Liver (tissue), 8 donors: ENCODE measurements at regions not wholly inside any gene's neighbourhood (a gene's known extent, or its start where the extent isn't known, plus 50 kb on each side); places are given as distances from the start of the nearest gene placed in this dataset.

Source experiments
- DNase-seq: peaks from one replicate; pipeline ENCODE4 v3.0.0-alpha.2; 2017; ENCODE audit warnings: low spot score
- H3K27ac ChIP-seq, 2 donors: one replicate each; pipeline ENCODE4 v1.7.0; 2013; ENCODE audit warnings: inconsistent platforms in 2 of 2, low read length in 2 of 2, control low read depth in 1 of 2, low read depth in 1 of 2, mild to moderate bottlenecking in 1 of 2
- H3K27me3 ChIP-seq, 4 donors: one replicate each; pipeline versions ENCODE4 v1.6.1 to v1.7.0; 2013; ENCODE audit warnings: low read length in 3 of 4, inconsistent platforms in 1 of 4, mild to moderate bottlenecking in 1 of 4, moderate library complexity in 1 of 4; ENCODE audit not compliant: control insufficient read depth in 4 of 4, insufficient read depth in 4 of 4
- H3K36me3 ChIP-seq, 4 donors: one replicate each; pipeline versions ENCODE4 v1.6.1 to v1.7.0; 2013; ENCODE audit warnings: low read length in 3 of 4, mild to moderate bottlenecking in 3 of 4, low read depth in 1 of 4, moderate library complexity in 1 of 4; ENCODE audit not compliant: control insufficient read depth in 4 of 4, insufficient read depth in 3 of 4
- H3K4me1 ChIP-seq, 4 donors: one replicate each; pipeline versions ENCODE4 v1.6.1 to v1.7.0; 2013; ENCODE audit warnings: low read length in 3 of 4, mild to moderate bottlenecking in 3 of 4, moderate library complexity in 1 of 4; ENCODE audit not compliant: control insufficient read depth in 4 of 4, insufficient read depth in 4 of 4
- H3K4me3 ChIP-seq, 3 donors: one replicate each; pipeline versions ENCODE4 v1.6.1 to v1.7.0; 2013; ENCODE audit warnings: low read length in 3 of 3, control low read depth in 1 of 3, low read depth in 1 of 3, mild to moderate bottlenecking in 1 of 3
- H3K9ac ChIP-seq, 2 donors: one replicate each; pipeline ENCODE4 v1.7.0; 2013; ENCODE audit warnings: low read length in 2 of 2, mild to moderate bottlenecking in 2 of 2, moderate library complexity in 2 of 2, control low read depth in 1 of 2, low read depth in 1 of 2
- H3K9me3 ChIP-seq, 4 donors: one replicate each; pipeline versions ENCODE4 v1.6.1 to v1.7.0; 2013; ENCODE audit warnings: low read length in 3 of 4; ENCODE audit not compliant: control insufficient read depth in 4 of 4
- EGR1 ChIP-seq, 2 donors: IDR thresholded peaks; 2 replicates each; pipeline ENCODE4 v1.6.1; 2016 to 2018; ENCODE audit warnings: antibody characterized with exemption in 2 of 2, low read depth in 2 of 2
- FOXA2 ChIP-seq: IDR thresholded peaks from 2 replicates; pipeline ENCODE4 v1.6.1; 2016; ENCODE audit warnings: antibody characterized with exemption
- GABPA ChIP-seq, 2 donors: IDR thresholded peaks in 1 of 2; conservative IDR thresholded peaks in 1 of 2; 2 replicates each; pipeline ENCODE4 v1.6.1; 2016; ENCODE audit warnings: antibody characterized with exemption in 2 of 2, mild to moderate bottlenecking in 1 of 2, moderate library complexity in 1 of 2
- HNF4G ChIP-seq: IDR thresholded peaks from 2 replicates; pipeline ENCODE4 v1.6.1; 2016; ENCODE audit warnings: antibody characterized with exemption
- JUND ChIP-seq, 2 donors: IDR thresholded peaks; 2 replicates each; pipeline ENCODE4 v1.6.1; 2016; ENCODE audit warnings: antibody characterized with exemption in 2 of 2
- NR2F2 ChIP-seq: IDR thresholded peaks from 2 replicates; pipeline ENCODE4 v1.6.1; 2016; ENCODE audit warnings: antibody characterized with exemption
- RAD21 ChIP-seq, 2 donors: IDR thresholded peaks; 2 replicates each; pipeline ENCODE4 v1.6.1; 2016; ENCODE audit warnings: antibody characterized with exemption in 2 of 2, mild to moderate bottlenecking in 2 of 2
- RXRA ChIP-seq, 2 donors: IDR thresholded peaks; 2 replicates each; pipeline ENCODE4 v1.6.1; 2017 to 2018; ENCODE audit warnings: antibody characterized with exemption in 2 of 2, mild to moderate bottlenecking in 1 of 2
- SP1 ChIP-seq: IDR thresholded peaks from 2 replicates; pipeline ENCODE4 v1.6.1; 2018; ENCODE audit warnings: antibody characterized with exemption, mild to moderate bottlenecking
- TAF1 ChIP-seq: conservative IDR thresholded peaks from 2 replicates; pipeline ENCODE4 v1.6.1; 2016; ENCODE audit warnings: antibody characterized with exemption, mild to moderate bottlenecking
- YY1 ChIP-seq: IDR thresholded peaks from 2 replicates; pipeline ENCODE4 v1.6.1; 2016; ENCODE audit warnings: antibody characterized with exemption, mild to moderate bottlenecking
- WGBS: extraction: QIAGEN DNeasy Blood & Tissue Kit; methylation state at CpG from one replicate; pipeline ENCODE4 v1.1.7; 2013; 5-methylcytosine and 5-hydroxymethylcytosine counted together
- TF ChIP-seq, protein P1 (sequence below): IDR thresholded peaks from 2 replicates; pipeline ENCODE4 v1.6.1; 2016; ENCODE audit warnings: antibody characterized with exemption
- TF ChIP-seq, protein P2 (sequence below): fragments of 150-350 bp; IDR thresholded peaks from 2 replicates; pipeline ENCODE4 v1.5.1; 2017; ENCODE audit warnings: improper control_type of control experiment, low read depth, low read length; ENCODE audit not compliant: missing input control
- TF ChIP-seq, protein P3 (sequence below): IDR thresholded peaks from 2 replicates; pipeline ENCODE4 v1.6.1; 2016; ENCODE audit warnings: antibody characterized with exemption
- TF ChIP-seq, protein P4 (sequence below): IDR thresholded peaks from 2 replicates; pipeline ENCODE4 v1.6.1; 2016; ENCODE audit warnings: antibody characterized with exemption, mild to moderate bottlenecking
- TF ChIP-seq, protein P5 (sequence below): IDR thresholded peaks from 2 replicates; pipeline ENCODE4 v1.6.1; 2016; ENCODE audit warnings: antibody characterized with exemption
- donor health status: healthy.
- donor health status: healthy.
- donor health status: healthy.
- donor health status: healthy.
- donor health status: healthy.

DNA sequence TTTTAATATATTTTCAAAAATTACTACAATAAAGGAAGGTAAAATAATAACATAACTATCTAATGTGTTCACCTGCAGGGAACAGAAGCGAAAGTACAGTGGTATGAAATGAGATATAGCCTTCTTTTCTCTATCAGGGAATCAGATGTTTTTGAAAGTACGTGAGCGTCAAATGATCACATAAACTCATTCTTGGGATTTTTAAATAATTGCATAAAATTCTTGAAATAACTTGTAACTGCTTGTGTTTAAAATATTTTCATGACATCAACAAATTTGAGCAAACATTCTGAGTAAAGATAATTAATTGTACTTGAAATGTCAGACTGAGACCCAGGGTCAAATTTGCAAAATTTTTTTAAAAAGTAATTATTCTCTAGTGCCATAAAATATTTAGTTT, 193.5 kb upstream of the NEIL3 start:
- WGBS: 85% methylated on average over 3 of the region's 3 CpGs
- no peak for TF ChIP-seq EGR1 (IDR thresholded peaks at IDR 0.05; ENCODE audit: low read depth in 2 of 2)

DNA sequence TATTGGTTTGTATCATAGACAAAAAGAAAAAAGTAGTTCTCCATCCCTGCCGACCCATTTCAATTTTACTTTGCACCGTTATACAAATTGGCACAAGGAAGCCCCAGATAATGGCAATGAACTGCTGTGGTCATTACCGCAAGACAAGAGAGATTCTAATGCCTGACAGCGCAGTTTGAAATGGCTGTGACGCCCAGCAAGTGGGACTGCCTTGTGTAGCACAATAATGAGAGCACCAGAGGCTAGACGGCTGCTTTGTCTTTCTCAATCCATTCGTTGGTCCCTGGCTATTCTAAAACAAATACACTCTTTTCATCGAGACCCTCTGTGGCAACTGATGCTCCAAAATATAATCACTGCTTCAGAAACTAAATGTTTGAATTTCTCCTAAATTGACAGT, 192.4 kb upstream of the NEIL3 start:
- WGBS: 50% methylated on average over 8 of the region's 8 CpGs

More for the DNA sequence above, 193.5 kb upstream of the NEIL3 start:
- H3K27me3 ChIP-seq: no peaks in the 10 kb centered on the region
- DNase-seq: no peak
- no peaks in the 10 kb centered on the region for H3K4me1 ChIP-seq
- H3K36me3 ChIP-seq: no peaks in the 10 kb centered on the region
- no peak overlapping the region for H3K27ac ChIP-seq
- no peak overlapping the region for H3K4me3 ChIP-seq
- H3K9me3 ChIP-seq: no peaks in the 10 kb centered on the region
- H3K9ac ChIP-seq: no peak overlapping the region

DNA sequence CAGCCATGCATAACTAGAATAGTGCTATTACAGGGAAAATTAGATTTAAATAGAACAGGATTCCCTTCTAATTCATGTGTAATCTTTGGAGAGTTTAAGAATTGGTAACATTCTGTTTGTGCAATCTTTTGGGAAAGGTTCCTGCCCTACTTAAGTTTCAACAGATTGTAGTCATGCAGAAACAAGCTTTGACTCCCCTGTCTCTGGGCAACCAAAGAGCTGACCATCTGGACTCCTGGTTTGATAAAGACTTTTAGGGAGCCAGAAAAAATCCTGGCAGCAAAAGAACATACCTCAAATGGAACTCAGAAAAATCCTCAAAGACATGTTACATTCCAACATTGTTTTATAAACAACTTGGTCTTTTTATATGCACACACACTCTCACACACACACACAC, 191.1 kb upstream of the NEIL3 start:
- no peak for DNase-seq

More for the DNA sequence above, 192.4 kb upstream of the NEIL3 start:
- no peaks in the 10 kb centered on the region for H3K9me3 ChIP-seq
- no peak overlapping the region for H3K27ac ChIP-seq
- no peak overlapping the region for H3K4me3 ChIP-seq
- H3K27me3 ChIP-seq: no peaks in the 10 kb centered on the region
- DNase-seq: no peak
- no peak overlapping the region for H3K9ac ChIP-seq
- H3K36me3 ChIP-seq: no peaks in the 10 kb centered on the region
- TF ChIP-seq, protein P1, sequence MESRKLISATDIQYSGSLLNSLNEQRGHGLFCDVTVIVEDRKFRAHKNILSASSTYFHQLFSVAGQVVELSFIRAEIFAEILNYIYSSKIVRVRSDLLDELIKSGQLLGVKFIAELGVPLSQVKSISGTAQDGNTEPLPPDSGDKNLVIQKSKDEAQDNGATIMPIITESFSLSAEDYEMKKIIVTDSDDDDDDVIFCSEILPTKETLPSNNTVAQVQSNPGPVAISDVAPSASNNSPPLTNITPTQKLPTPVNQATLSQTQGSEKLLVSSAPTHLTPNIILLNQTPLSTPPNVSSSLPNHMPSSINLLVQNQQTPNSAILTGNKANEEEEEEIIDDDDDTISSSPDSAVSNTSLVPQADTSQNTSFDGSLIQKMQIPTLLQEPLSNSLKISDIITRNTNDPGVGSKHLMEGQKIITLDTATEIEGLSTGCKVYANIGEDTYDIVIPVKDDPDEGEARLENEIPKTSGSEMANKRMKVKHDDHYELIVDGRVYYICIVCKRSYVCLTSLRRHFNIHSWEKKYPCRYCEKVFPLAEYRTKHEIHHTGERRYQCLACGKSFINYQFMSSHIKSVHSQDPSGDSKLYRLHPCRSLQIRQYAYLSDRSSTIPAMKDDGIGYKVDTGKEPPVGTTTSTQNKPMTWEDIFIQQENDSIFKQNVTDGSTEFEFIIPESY: no peak
- TF ChIP-seq YY1: no peak
- TF ChIP-seq NR2F2: no peak
- TF ChIP-seq JUND (IDR thresholded peaks at IDR 0.05): no peak
- TF ChIP-seq RAD21 (IDR thresholded peaks at IDR 0.05): no peak
- TF ChIP-seq SP1: no peak
- TF ChIP-seq RXRA (IDR thresholded peaks at IDR 0.05): no peak
- TF ChIP-seq TAF1: no peak
- no peak for TF ChIP-seq FOXA2
- no peaks in the 10 kb centered on the region for H3K4me1 ChIP-seq

More for the DNA sequence above, 191.1 kb upstream of the NEIL3 start:
- Histone ChIP-seq H3K27ac (no peak overlapping the region), H3K9me3 (no peaks in the 10 kb centered on the region), H3K4me3 (no peak overlapping the region), H3K36me3 (no peaks in the 10 kb centered on the region), H3K27me3 (no peaks in the 10 kb centered on the region), H3K4me1 (no peaks in the 10 kb centered on the region), H3K9ac (no peak overlapping the region)
- TF ChIP-seq GABPA (IDR thresholded peaks at IDR 0.05 in 1 of 2, conservative IDR thresholded peaks at IDR 0.05 in 1 of 2): no peak
- no peak for TF ChIP-seq NR2F2
- no peak for TF ChIP-seq EGR1 (IDR thresholded peaks at IDR 0.05; ENCODE audit: low read depth in 2 of 2)
- no peak for TF ChIP-seq FOXA2
- TF ChIP-seq, protein P2, sequence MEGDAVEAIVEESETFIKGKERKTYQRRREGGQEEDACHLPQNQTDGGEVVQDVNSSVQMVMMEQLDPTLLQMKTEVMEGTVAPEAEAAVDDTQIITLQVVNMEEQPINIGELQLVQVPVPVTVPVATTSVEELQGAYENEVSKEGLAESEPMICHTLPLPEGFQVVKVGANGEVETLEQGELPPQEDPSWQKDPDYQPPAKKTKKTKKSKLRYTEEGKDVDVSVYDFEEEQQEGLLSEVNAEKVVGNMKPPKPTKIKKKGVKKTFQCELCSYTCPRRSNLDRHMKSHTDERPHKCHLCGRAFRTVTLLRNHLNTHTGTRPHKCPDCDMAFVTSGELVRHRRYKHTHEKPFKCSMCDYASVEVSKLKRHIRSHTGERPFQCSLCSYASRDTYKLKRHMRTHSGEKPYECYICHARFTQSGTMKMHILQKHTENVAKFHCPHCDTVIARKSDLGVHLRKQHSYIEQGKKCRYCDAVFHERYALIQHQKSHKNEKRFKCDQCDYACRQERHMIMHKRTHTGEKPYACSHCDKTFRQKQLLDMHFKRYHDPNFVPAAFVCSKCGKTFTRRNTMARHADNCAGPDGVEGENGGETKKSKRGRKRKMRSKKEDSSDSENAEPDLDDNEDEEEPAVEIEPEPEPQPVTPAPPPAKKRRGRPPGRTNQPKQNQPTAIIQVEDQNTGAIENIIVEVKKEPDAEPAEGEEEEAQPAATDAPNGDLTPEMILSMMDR: no peak
- no peak for TF ChIP-seq JUND (IDR thresholded peaks at IDR 0.05)
- TF ChIP-seq, protein P3, sequence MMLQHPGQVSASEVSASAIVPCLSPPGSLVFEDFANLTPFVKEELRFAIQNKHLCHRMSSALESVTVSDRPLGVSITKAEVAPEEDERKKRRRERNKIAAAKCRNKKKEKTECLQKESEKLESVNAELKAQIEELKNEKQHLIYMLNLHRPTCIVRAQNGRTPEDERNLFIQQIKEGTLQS: no peak
- TF ChIP-seq YY1: no peak
- TF ChIP-seq, protein P4, sequence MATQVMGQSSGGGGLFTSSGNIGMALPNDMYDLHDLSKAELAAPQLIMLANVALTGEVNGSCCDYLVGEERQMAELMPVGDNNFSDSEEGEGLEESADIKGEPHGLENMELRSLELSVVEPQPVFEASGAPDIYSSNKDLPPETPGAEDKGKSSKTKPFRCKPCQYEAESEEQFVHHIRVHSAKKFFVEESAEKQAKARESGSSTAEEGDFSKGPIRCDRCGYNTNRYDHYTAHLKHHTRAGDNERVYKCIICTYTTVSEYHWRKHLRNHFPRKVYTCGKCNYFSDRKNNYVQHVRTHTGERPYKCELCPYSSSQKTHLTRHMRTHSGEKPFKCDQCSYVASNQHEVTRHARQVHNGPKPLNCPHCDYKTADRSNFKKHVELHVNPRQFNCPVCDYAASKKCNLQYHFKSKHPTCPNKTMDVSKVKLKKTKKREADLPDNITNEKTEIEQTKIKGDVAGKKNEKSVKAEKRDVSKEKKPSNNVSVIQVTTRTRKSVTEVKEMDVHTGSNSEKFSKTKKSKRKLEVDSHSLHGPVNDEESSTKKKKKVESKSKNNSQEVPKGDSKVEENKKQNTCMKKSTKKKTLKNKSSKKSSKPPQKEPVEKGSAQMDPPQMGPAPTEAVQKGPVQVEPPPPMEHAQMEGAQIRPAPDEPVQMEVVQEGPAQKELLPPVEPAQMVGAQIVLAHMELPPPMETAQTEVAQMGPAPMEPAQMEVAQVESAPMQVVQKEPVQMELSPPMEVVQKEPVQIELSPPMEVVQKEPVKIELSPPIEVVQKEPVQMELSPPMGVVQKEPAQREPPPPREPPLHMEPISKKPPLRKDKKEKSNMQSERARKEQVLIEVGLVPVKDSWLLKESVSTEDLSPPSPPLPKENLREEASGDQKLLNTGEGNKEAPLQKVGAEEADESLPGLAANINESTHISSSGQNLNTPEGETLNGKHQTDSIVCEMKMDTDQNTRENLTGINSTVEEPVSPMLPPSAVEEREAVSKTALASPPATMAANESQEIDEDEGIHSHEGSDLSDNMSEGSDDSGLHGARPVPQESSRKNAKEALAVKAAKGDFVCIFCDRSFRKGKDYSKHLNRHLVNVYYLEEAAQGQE: no peak
- TF ChIP-seq, protein P5, sequence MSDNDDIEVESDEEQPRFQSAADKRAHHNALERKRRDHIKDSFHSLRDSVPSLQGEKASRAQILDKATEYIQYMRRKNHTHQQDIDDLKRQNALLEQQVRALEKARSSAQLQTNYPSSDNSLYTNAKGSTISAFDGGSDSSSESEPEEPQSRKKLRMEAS: no peak
- TF ChIP-seq HNF4G: no peak
- TF ChIP-seq TAF1: no peak
- no peak for TF ChIP-seq RAD21 (IDR thresholded peaks at IDR 0.05)
